ENCODE measurements at regions not wholly inside any gene's neighbourhood (a gene's known extent, or its start where the extent isn't known, plus 50 kb on each side); places are given as distances from the start of the nearest gene placed in this dataset.
A peak's percentile ranks its signal among the peaks of the same experiment; 100 is the strongest.

GRCh38 chrX:4129626-4130025 lies 416.2 kb upstream of the PRKX start:
- no peak overlapping the region for H3K4me3 Mint-ChIP-seq
- H3K36me3 Mint-ChIP-seq (ENCODE audit: low read depth), result no peaks in the 10 kb centered on the region
- no peaks in the 10 kb centered on the region for H3K9me3 Mint-ChIP-seq
- Histone ChIP-seq H3K27me3 (ENCODE audit: control insufficient read depth, insufficient read depth, low read length, poor library complexity, severe bottlenecking) (no peaks in the 10 kb centered on the region), H3K36me3 (ENCODE audit: control insufficient read depth, insufficient read depth, low read length) (no peaks in the 10 kb centered on the region), H3K9ac (ENCODE audit: extremely low read depth, low read length, poor library complexity, severe bottlenecking) (no peak overlapping the region), H3K9me3 (ENCODE audit: control insufficient read depth, low read length) (no peaks in the 10 kb centered on the region), H3K4me3 (ENCODE audit: low read length) (no peak overlapping the region), H3K4me1 (ENCODE audit: control insufficient read depth, insufficient read depth, low read length) (no peaks in the 10 kb centered on the region), H3K27ac (ENCODE audit: low read depth, low read length) (no peak overlapping the region)
- H3K27ac Mint-ChIP-seq, result no peak overlapping the region
- no peak for TF ChIP-seq CTCF (conservative IDR thresholded peaks at IDR 0.05)
- no peaks in the 10 kb centered on the region for H3K4me1 Mint-ChIP-seq
- no peaks in the 10 kb centered on the region for H3K27me3 Mint-ChIP-seq (ENCODE audit: insufficient read depth)
- 66 to 94% methylated on average over 4 to 8 of the region's 10 CpGs for WGBS, 2 experiments (ENCODE audit: insufficient coverage in 1 of 2, insufficient read length in 1 of 2)
- DNase-seq, result no peak

- Histone ChIP-seq H3K4me1 (ENCODE audit: control insufficient read depth, insufficient read depth, low read length) (no peaks in the 10 kb centered on the region), H3K27me3 (ENCODE audit: control insufficient read depth, insufficient read depth, low read length, poor library complexity, severe bottlenecking) (no peaks in the 10 kb centered on the region), H3K9ac (ENCODE audit: extremely low read depth, low read length, poor library complexity, severe bottlenecking) (no peak overlapping the region), H3K27ac (ENCODE audit: low read depth, low read length) (no peak overlapping the region), H3K4me3 (ENCODE audit: low read length) (no peak overlapping the region), H3K36me3 (ENCODE audit: control insufficient read depth, insufficient read depth, low read length) (no peaks in the 10 kb centered on the region), H3K9me3 (ENCODE audit: control insufficient read depth, low read length) (no peaks in the 10 kb centered on the region)
- WGBS, 2 experiments (ENCODE audit: insufficient coverage in 1 of 2, insufficient read length in 1 of 2), result 88% methylated on average over 6 of the region's 8 CpGs; no CpG with 5 or more reads in 1 of the 2 experiments
- Mint-ChIP-seq H3K9me3 (no peaks in the 10 kb centered on the region), H3K27me3 (ENCODE audit: insufficient read depth) (no peaks in the 10 kb centered on the region), H3K36me3 (ENCODE audit: low read depth) (no peaks in the 10 kb centered on the region), H3K4me1 (no peaks in the 10 kb centered on the region), H3K4me3 (no peak overlapping the region), H3K27ac (no peak overlapping the region)
- no peak for TF ChIP-seq CTCF (conservative IDR thresholded peaks at IDR 0.05)
- DNase-seq, result no peak
Observed at GRCh38 chrX:4118666-4119530, 405.4 kb upstream of the PRKX start.

GRCh38 chrX:4110964-4111363 lies 397.5 kb upstream of the PRKX start:
- no peaks in the 10 kb centered on the region for H3K27me3 ChIP-seq (ENCODE audit: control insufficient read depth, insufficient read depth, low read length, poor library complexity, severe bottlenecking)
- DNase-seq, result no peak
- Mint-ChIP-seq H3K4me3 (no peak overlapping the region), H3K9me3 (no peaks in the 10 kb centered on the region), H3K27ac (no peak overlapping the region), H3K27me3 (ENCODE audit: insufficient read depth) (no peaks in the 10 kb centered on the region), H3K36me3 (ENCODE audit: low read depth) (no peaks in the 10 kb centered on the region), H3K4me1 (no peaks in the 10 kb centered on the region)
- no peaks in the 10 kb centered on the region for H3K4me1 ChIP-seq (ENCODE audit: control insufficient read depth, insufficient read depth, low read length)
- 73% methylated on average over 2 of the region's 2 CpGs; no CpG with 5 or more reads in 1 of the 2 experiments for WGBS, 2 experiments (ENCODE audit: insufficient coverage in 1 of 2, insufficient read length in 1 of 2)
- H3K4me3 ChIP-seq (ENCODE audit: low read length), result no peak overlapping the region
- H3K9ac ChIP-seq (ENCODE audit: extremely low read depth, low read length, poor library complexity, severe bottlenecking), result no peak overlapping the region
- H3K27ac ChIP-seq (ENCODE audit: low read depth, low read length), result no peak overlapping the region
- no peaks in the 10 kb centered on the region for H3K36me3 ChIP-seq (ENCODE audit: control insufficient read depth, insufficient read depth, low read length)
- no peaks in the 10 kb centered on the region for H3K9me3 ChIP-seq (ENCODE audit: control insufficient read depth, low read length)
- peak; percentile 56 for TF ChIP-seq CTCF (conservative IDR thresholded peaks at IDR 0.05)
